K562 (cell line): ENCODE measurements at regions not wholly inside any gene's neighbourhood (a gene's known extent, or its start where the extent isn't known, plus 50 kb on each side); places are given as distances from the start of the nearest gene placed in this dataset.

ENCODE experiments used
- ATAC-seq: fragments of 200-7000 bp; cut with Tn5 transposase; 3 replicates; pipeline ENCODE4 v1.9.1; 2020; ENCODE audit warnings: moderate library complexity
- BruUV-seq: library from RNA; stranded (reverse); fragments of 400-500 nt; replicated peaks from 2 replicates; lab custom pipeline; 2021; lab: Mats Ljungman, UMichigan
- CTCF ChIA-PET: fragments of 300-600 bp; formaldehyde crosslinking; extraction: SDS; loops from one replicate; lab custom pipeline; 2021; ENCODE audit warnings: low intra/inter-chr PET ratio; lab: Yijun Ruan, JAX
- POLR2A ChIA-PET: fragments of 300-600, 350-650 bp; sonication (Branson Sonifier 250); formaldehyde crosslinking; extraction: SDS; loops from one replicate; lab custom pipeline; 2021; ENCODE audit warnings: antibody characterized with exemption, inconsistent platforms; lab: Yijun Ruan, JAX
- DNase-seq, 4 experiments: peaks; one replicate each; pipeline versions ENCODE4 v3.0.0 to v3.0.0-alpha.2; 2011 to 2018; ENCODE audit warnings: low spot score in 3 of 4, mixed read lengths in 3 of 4; ENCODE audit errors: extremely low read depth in 1 of 4
- FAIRE-seq: peaks from 2 replicates; lab custom pipeline; 2011; peaks lifted over from hg19 to GRCh38; lab: Jason Lieb, UNC
- H2AFZ ChIP-seq: 2 replicates; pipeline ENCODE4 v1.6.0; 2011; ENCODE audit warnings: low read depth, low read length, control low read depth, inconsistent platforms
- H3K27ac ChIP-seq: fragments of 200-600 bp; 3 replicates; pipeline ENCODE4 v1.8.0; 2011; ENCODE audit warnings: low read depth, mild to moderate bottlenecking, control low read depth, inconsistent platforms, low read length, moderate library complexity, mixed read lengths; ENCODE audit errors: extremely low read depth
- H3K27me3 ChIP-seq, 2 experiments: fragments of 300-600 bp in 1 of 2; 2 replicates in 1 of 2; 3 replicates in 1 of 2; pipeline versions ENCODE4 v1.6.0 to v1.8.0; 2011; ENCODE audit warnings: inconsistent platforms in 2 of 2, low read length in 2 of 2, mild to moderate bottlenecking in 1 of 2, mixed read lengths in 1 of 2, moderate library complexity in 1 of 2; ENCODE audit not compliant: control insufficient read depth in 2 of 2, insufficient read depth in 2 of 2
- H3K36me3 ChIP-seq: fragments of 300-600 bp; 3 replicates; pipeline ENCODE4 v1.8.0; 2011; ENCODE audit warnings: mild to moderate bottlenecking, low read length, inconsistent platforms; ENCODE audit not compliant: control insufficient read depth, insufficient read depth
- H3K4me1 ChIP-seq, 2 experiments: fragments of 200-600 bp in 1 of 2; replicated peaks in 1 of 2; 2 replicates in 1 of 2; 3 replicates in 1 of 2; pipeline versions ENCODE4 v1.5.1 to v1.8.0; 2011; ENCODE audit warnings: inconsistent platforms in 2 of 2, low read length in 2 of 2, mild to moderate bottlenecking in 1 of 2, mixed read lengths in 1 of 2, moderate library complexity in 1 of 2; ENCODE audit not compliant: control insufficient read depth in 2 of 2, insufficient read depth in 2 of 2
- H3K4me2 ChIP-seq: 2 replicates; pipeline ENCODE4 v1.6.1; 2011; ENCODE audit warnings: low read length, control low read depth, inconsistent platforms, mixed read lengths; ENCODE audit not compliant: insufficient read depth
- H3K4me3 ChIP-seq: fragments of 200-600 bp; sonication (generic), shearing (Covaris generic); 2 replicates; pipeline ENCODE4 v1.5.1; 2016; ENCODE audit warnings: control low read depth, inconsistent platforms
- H3K79me2 ChIP-seq: fragments of 200-600 bp; 3 replicates; pipeline ENCODE4 v1.8.0; 2011; ENCODE audit warnings: low read length, inconsistent platforms; ENCODE audit not compliant: control insufficient read depth, insufficient read depth
- H3K9ac ChIP-seq, 2 experiments: 2 replicates each; pipeline versions ENCODE4 v1.6.0 to v1.6.1; 2011; ENCODE audit warnings: low read depth in 2 of 2, low read length in 2 of 2, control low read depth in 1 of 2, inconsistent platforms in 1 of 2, mild to moderate bottlenecking in 1 of 2, mixed read lengths in 1 of 2; ENCODE audit not compliant: insufficient read depth in 1 of 2
- H3K9me1 ChIP-seq: one replicate; pipeline ENCODE4 v1.6.0; 2011; ENCODE audit warnings: inconsistent platforms, mild to moderate bottlenecking, low read length, moderate library complexity; ENCODE audit not compliant: control insufficient read depth, insufficient read depth
- H3K9me3 ChIP-seq: replicated peaks from 2 replicates; pipeline ENCODE4 v1.5.1; 2011; ENCODE audit warnings: low read depth, low read length, inconsistent platforms; ENCODE audit not compliant: control insufficient read depth, insufficient read depth
- H4K20me1 ChIP-seq: replicated peaks from 2 replicates; pipeline ENCODE4 v1.6.1; 2011; ENCODE audit warnings: low read length, inconsistent platforms, mixed read lengths; ENCODE audit not compliant: control insufficient read depth, insufficient read depth
- ARID1B ChIP-seq: fragments of 450-650 bp; IDR thresholded peaks from 2 replicates; pipeline ENCODE4 v1.6.1; 2016; ENCODE audit warnings: antibody characterized with exemption, mild to moderate bottlenecking, inconsistent platforms
- CBFA2T3 ChIP-seq: fragments of 450-650 bp; IDR thresholded peaks from 2 replicates; pipeline ENCODE4 v1.6.1; 2017
- ETV1 ChIP-seq: fragments of 450-650 bp; conservative IDR thresholded peaks from 2 replicates; pipeline ENCODE4 v1.6.1; 2016; ENCODE audit warnings: missing genetic modification characterization, control low read depth, low read depth, missing compliant biosample characterization
- POLR2AphosphoS5 ChIP-seq: IDR thresholded peaks from 2 replicates; pipeline ENCODE4 v1.6.1; 2011; ENCODE audit warnings: mild to moderate bottlenecking, low read depth, low read length, moderate library complexity; ENCODE audit not compliant: control insufficient read depth, insufficient read depth
- TEAD4 ChIP-seq, 2 experiments: sonication (generic) in 1 of 2; formaldehyde crosslinking in 1 of 2; IDR thresholded peaks; 2 replicates each; pipeline versions ENCODE4 v1.6.1 to v1.8.0; 2012 to 2022; ENCODE audit warnings: borderline replicate concordance in 1 of 2, inconsistent platforms in 1 of 2, low read length in 1 of 2, mild to moderate bottlenecking in 1 of 2, missing genetic modification reagents in 1 of 2
- WGBS: fragments of 100-300 bp; shearing (Covaris generic); methylation state at CpG from one replicate; pipeline ENCODE4 v1.1.6; 2016; ENCODE audit warnings: low coverage, mixed read lengths; ENCODE audit not compliant: insufficient coverage; ENCODE audit errors: missing lambda C conversion rate; 5-methylcytosine and 5-hydroxymethylcytosine counted together
- in situ Hi-C: fragments of 300-500 bp; cut with MboI; formaldehyde crosslinking; loops from 4 replicates; pipeline ENCODE4 v1.15.0; 2018; ENCODE audit warnings: inconsistent platforms, mixed read lengths
- intact Hi-C: fragments of 100-400 bp; cut with micrococcal nuclease; formaldehyde crosslinking; loops from 2 replicates; pipeline ENCODE4 v1.14.2; 2022

DNA sequence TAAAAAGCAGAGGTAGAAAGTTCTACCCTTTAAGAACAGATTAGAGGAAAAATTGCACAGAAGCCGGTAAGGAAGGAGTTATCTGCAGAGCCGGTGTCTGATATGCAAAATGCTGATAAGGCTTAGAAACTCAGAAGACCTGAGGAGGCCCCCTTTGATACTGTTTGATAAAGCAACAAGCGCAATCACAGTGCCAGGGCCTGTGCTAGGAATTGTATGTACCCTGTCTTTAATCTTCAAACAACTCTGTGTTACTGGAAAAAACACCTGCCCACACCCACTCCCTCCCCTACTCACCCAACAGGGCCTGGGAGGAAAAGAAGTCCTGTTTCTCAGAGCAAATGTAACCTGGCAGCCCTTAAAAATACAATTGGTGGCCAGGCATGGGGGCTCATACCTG, 112.7 kb upstream of the FUT8 start:
- no peak overlapping the region for H3K27ac ChIP-seq
- DNase-seq, result peak in 1 of 4 experiments; percentile 12
- BruUV-seq, result no TSS peak
- no peaks in the 10 kb centered on the region for H4K20me1 ChIP-seq
- H3K4me2 ChIP-seq, result no peak overlapping the region
- no peaks in the 10 kb centered on the region for H3K79me2 ChIP-seq
- CTCF ChIA-PET, result no interaction called here
- in situ Hi-C loops (no loop called here), intact Hi-C loops (no loop called here)
- H3K4me1 ChIP-seq, result peaks cover 3 to 13% of the 10 kb centered on the region in 2 experiments; a peak in 3 of 5 replicates
- 0% methylated on average over 3 of the region's 3 CpGs for WGBS
- 0 out of 2 replicates have a peak, but pooled peaks have one; percentile 34 for TF ChIP-seq ARID1B
- 0 out of 2 replicates have a peak, but pooled peaks have one; percentile 21 for TF ChIP-seq TEAD4 (IDR thresholded peaks at IDR 0.05; ENCODE audit: low read length)
- TF ChIP-seq TEAD4 (CRISPR knock-in tag; IDR thresholded peaks at IDR 0.05; ENCODE audit: borderline replicate concordance), result no peak
- TF ChIP-seq CBFA2T3, result peak; percentile 50; the same call in 1 of the 2 replicates
- TF ChIP-seq ETV1 (tag), result no peak
- no peak for TF ChIP-seq POLR2AphosphoS5
- no peak overlapping the region for H2AFZ ChIP-seq
- no peak overlapping the region for H3K9ac ChIP-seq
- POLR2A ChIA-PET, result no interaction called here
- no peaks in the 10 kb centered on the region for H3K27me3 ChIP-seq
- H3K36me3 ChIP-seq, result no peaks in the 10 kb centered on the region
- ATAC-seq, result no peak
- no peaks in the 10 kb centered on the region for H3K9me1 ChIP-seq
- H3K4me3 ChIP-seq, result no peak overlapping the region
- FAIRE-seq, result no peak
- no peaks in the 10 kb centered on the region for H3K9me3 ChIP-seq
